G401 (cell line): ENCODE measurements at regions not wholly inside any gene's neighbourhood (a gene's known extent, or its start where the extent isn't known, plus 50 kb on each side); places are given as distances from the start of the nearest gene placed in this dataset.

ENCODE experiments used
- DNase-seq: peaks from one replicate; pipeline ENCODE4 v3.0.0-alpha.2; 2015; ENCODE audit warnings: low spot score
- in situ Hi-C: cut with HindIII; loops from 2 replicates; pipeline ENCODE4 v1.10.0; 2016; ENCODE audit warnings: low sequenced_read_pairs, mixed read lengths

GRCh38 chr6:127641905-127642304 is 64.9 kb downstream of the C6orf58 start:
- in situ Hi-C loops: no loop called here

More at GRCh38 chr6:127641905-127642304, 64.9 kb downstream of the C6orf58 start:
- DNase-seq: peak; percentile 12
